ENCODE measurements at regions not wholly inside any gene's neighbourhood (a gene's known extent, or its start where the extent isn't known, plus 50 kb on each side); places are given as distances from the start of the nearest gene placed in this dataset.

DNA sequence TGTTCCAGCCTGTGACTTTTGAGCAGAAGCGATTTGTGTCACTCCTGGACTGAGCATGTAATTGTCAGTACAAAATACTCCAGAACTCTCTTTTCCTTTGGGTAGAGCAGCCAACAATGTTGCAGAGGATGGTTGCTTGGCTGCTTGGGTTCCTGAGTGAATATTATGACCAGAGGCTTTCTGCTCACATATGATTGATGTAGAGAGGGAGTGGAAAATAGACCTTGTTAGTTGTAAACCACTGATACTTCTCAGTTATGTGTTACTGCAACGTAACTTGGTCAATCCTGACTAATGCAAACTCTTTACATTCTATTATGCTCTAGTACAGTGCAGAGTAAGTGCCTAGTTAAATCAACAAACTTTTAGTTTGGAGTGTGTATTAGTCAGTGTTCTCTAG is 322.6 kb upstream of the KCNH8 start:
- no peak for TF ChIP-seq POLR2A (IDR thresholded peaks at IDR 0.05)
- TF ChIP-seq, protein P1, sequence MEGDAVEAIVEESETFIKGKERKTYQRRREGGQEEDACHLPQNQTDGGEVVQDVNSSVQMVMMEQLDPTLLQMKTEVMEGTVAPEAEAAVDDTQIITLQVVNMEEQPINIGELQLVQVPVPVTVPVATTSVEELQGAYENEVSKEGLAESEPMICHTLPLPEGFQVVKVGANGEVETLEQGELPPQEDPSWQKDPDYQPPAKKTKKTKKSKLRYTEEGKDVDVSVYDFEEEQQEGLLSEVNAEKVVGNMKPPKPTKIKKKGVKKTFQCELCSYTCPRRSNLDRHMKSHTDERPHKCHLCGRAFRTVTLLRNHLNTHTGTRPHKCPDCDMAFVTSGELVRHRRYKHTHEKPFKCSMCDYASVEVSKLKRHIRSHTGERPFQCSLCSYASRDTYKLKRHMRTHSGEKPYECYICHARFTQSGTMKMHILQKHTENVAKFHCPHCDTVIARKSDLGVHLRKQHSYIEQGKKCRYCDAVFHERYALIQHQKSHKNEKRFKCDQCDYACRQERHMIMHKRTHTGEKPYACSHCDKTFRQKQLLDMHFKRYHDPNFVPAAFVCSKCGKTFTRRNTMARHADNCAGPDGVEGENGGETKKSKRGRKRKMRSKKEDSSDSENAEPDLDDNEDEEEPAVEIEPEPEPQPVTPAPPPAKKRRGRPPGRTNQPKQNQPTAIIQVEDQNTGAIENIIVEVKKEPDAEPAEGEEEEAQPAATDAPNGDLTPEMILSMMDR (IDR thresholded peaks at IDR 0.05), result no peak

All from esophagus squamous epithelium (tissue), 4 donors.